DND-41 (cell line): ENCODE measurements at regions not wholly inside any gene's neighbourhood (a gene's known extent, or its start where the extent isn't known, plus 50 kb on each side); places are given as distances from the start of the nearest gene placed in this dataset.

Experiments used
- ATAC-seq: fragments of 200-7000 bp; cut with Tn5 transposase; 3 replicates; pipeline ENCODE4 v1.9.1; 2021; ENCODE audit warnings: low read depth; ENCODE audit not compliant: insufficient read depth
- DNase-seq: peaks from one replicate; pipeline ENCODE4 v3.0.0-alpha.2; 2020
- H2AFZ ChIP-seq: 2 replicates; pipeline ENCODE4 v1.6.0; 2012; ENCODE audit warnings: low read depth, low read length
- H3K27ac ChIP-seq: 2 replicates; pipeline ENCODE4 v1.5.1; 2012; ENCODE audit warnings: low read length, inconsistent platforms
- H3K27me3 ChIP-seq: fragments of 200-600 bp; sonication (generic); 2 replicates; pipeline ENCODE4 v1.6.0; 2012; ENCODE audit warnings: low read length, mild to moderate bottlenecking, inconsistent platforms; ENCODE audit not compliant: insufficient read depth, poor library complexity
- H3K36me3 ChIP-seq: 2 replicates; pipeline ENCODE4 v1.5.1; 2012; ENCODE audit warnings: low read length, inconsistent platforms; ENCODE audit not compliant: insufficient read depth
- H3K4me1 ChIP-seq: 2 replicates; pipeline ENCODE4 v1.5.1; 2012; ENCODE audit warnings: mild to moderate bottlenecking, low read length; ENCODE audit not compliant: insufficient read depth
- H3K4me2 ChIP-seq: 2 replicates; pipeline ENCODE4 v1.6.0; 2012; ENCODE audit warnings: mild to moderate bottlenecking, moderate library complexity, low read length, inconsistent platforms; ENCODE audit not compliant: insufficient read depth
- H3K4me3 ChIP-seq, 2 experiments: fragments of 200-600 bp in 1 of 2; shearing (Covaris generic) in 1 of 2; 2 replicates each; pipeline ENCODE4 v1.5.1; 2012 to 2016; ENCODE audit warnings: inconsistent platforms in 2 of 2, low read length in 2 of 2, mild to moderate bottlenecking in 2 of 2, low read depth in 1 of 2, moderate library complexity in 1 of 2
- H3K79me2 ChIP-seq: 2 replicates; pipeline ENCODE4 v1.6.0; 2012; ENCODE audit warnings: low read length, inconsistent platforms; ENCODE audit not compliant: insufficient read depth
- H3K9ac ChIP-seq: 2 replicates; pipeline ENCODE4 v1.6.0; 2012; ENCODE audit warnings: low read depth, mild to moderate bottlenecking, inconsistent platforms, low read length, moderate library complexity
- H3K9me3 ChIP-seq: 2 replicates; pipeline ENCODE4 v1.5.1; 2012; ENCODE audit warnings: low read length, moderate library complexity, mild to moderate bottlenecking, inconsistent platforms; ENCODE audit not compliant: insufficient read depth, severe bottlenecking
- H4K20me1 ChIP-seq: 2 replicates; pipeline ENCODE4 v1.6.0; 2012; ENCODE audit warnings: low read length; ENCODE audit not compliant: insufficient read depth
- EZH2 ChIP-seq: IDR thresholded peaks from 3 replicates; pipeline ENCODE4 v1.6.1; 2012; ENCODE audit warnings: borderline replicate concordance, low read depth, mild to moderate bottlenecking, moderate library complexity, low read length, inconsistent platforms; ENCODE audit not compliant: severe bottlenecking
- TF ChIP-seq, protein P1 (sequence below): IDR thresholded peaks from 2 replicates; pipeline ENCODE4 v1.5.1; 2012; ENCODE audit warnings: borderline replicate concordance, low read length, moderate library complexity, mild to moderate bottlenecking; ENCODE audit not compliant: poor library complexity, severe bottlenecking; ENCODE audit errors: extremely low read depth

DNA sequence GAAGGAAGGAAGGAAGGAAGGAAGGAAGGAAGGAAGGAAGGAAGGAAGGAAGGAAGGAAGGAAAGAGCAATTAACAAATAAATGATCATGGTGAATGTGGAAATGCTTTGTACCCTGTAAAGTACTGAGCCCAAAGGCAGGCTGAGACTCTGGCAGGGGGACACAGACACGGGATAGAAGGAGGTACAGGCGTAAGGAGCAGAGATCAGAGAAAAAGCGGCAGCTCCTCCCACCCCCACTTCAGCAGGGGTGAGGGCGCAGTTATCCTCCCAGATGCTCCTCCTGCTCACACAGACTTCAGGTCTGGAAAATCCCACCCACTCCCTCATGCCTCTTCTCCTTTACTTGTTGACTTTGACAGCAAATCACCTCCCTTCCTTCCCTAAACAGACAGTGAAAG, 464.5 kb downstream of the MATN1 start:
- Histone ChIP-seq H2AFZ (no peak overlapping the region), H3K27me3 (peaks cover 6% of the 10 kb centered on the region), H3K9ac (no peak overlapping the region), H3K4me1 (no peaks in the 10 kb centered on the region), H3K27ac (no peak overlapping the region), H3K36me3 (no peaks in the 10 kb centered on the region), H3K4me2 (no peak overlapping the region), H3K9me3 (no peaks in the 10 kb centered on the region), H3K4me3 (no peak overlapping the region), H3K79me2 (no peaks in the 10 kb centered on the region), H4K20me1 (no peaks in the 10 kb centered on the region)
- ATAC-seq (no peak), DNase-seq (no peak)
- TF ChIP-seq, protein P1, sequence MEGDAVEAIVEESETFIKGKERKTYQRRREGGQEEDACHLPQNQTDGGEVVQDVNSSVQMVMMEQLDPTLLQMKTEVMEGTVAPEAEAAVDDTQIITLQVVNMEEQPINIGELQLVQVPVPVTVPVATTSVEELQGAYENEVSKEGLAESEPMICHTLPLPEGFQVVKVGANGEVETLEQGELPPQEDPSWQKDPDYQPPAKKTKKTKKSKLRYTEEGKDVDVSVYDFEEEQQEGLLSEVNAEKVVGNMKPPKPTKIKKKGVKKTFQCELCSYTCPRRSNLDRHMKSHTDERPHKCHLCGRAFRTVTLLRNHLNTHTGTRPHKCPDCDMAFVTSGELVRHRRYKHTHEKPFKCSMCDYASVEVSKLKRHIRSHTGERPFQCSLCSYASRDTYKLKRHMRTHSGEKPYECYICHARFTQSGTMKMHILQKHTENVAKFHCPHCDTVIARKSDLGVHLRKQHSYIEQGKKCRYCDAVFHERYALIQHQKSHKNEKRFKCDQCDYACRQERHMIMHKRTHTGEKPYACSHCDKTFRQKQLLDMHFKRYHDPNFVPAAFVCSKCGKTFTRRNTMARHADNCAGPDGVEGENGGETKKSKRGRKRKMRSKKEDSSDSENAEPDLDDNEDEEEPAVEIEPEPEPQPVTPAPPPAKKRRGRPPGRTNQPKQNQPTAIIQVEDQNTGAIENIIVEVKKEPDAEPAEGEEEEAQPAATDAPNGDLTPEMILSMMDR = no peak
- TF ChIP-seq EZH2 = no peak

DNA sequence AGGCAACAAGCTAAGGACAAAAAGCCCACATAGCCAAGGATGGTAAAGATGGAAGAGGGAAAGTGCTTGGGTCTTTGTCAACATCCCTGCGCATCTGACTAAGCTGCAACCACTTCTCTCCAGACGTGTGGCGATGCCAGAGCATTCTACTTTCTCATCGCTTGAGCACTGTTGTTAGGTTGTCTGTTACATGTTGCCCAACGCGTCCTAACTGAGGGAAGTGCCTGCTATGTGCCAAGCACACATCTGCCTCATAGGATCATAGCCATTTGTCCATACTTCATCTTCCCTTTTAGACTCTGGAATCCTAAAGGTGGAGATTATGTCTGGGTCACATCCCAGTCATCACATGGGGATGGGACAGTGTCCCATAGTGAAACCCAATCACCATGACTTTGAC, 464.9 kb downstream of the MATN1 start:
- Histone ChIP-seq H3K36me3 (no peaks in the 10 kb centered on the region), H3K4me2 (no peak overlapping the region), H3K27ac (no peak overlapping the region), H3K4me3 (no peak overlapping the region), H3K27me3 (peaks cover 10% of the 10 kb centered on the region), H3K9me3 (no peaks in the 10 kb centered on the region), H3K79me2 (no peaks in the 10 kb centered on the region), H3K9ac (no peak overlapping the region), H4K20me1 (no peaks in the 10 kb centered on the region), H3K4me1 (no peaks in the 10 kb centered on the region), H2AFZ (no peak overlapping the region)
- TF ChIP-seq EZH2 = no peak
- ATAC-seq (no peak), DNase-seq (no peak)

DNA sequence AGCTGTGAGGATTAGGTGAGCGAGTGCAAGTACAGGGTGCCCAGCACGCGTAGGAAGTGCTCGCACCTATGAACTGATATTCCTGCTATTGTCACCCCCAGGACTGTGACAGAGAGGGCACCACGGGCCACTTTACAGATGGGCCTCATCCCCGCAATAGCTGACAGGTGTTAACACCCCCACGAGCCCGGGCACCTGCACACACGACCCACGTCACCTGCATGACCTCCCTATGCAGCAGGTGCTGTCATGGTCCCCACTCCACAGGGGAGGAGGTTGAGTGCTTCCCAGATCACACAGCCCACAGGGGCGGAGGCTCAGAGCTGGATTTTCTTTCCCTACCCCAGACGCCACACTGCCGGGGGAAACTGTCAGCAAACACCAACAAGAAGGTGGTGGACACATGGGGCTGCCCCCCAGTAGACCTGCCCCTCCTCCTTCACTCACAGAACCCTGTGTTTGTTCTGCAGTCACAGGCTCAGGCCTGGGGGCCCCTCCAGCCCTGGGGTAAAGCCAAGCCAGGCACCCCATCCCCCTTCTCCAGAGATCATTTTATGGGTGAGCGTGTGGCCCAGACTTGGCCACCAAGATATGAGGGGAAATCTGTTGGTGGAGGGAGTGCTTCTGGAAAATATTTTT, 465.5 kb downstream of the MATN1 start:
- no peaks in the 10 kb centered on the region for H3K9me3 ChIP-seq
- H3K4me2 ChIP-seq = no peak overlapping the region
- H4K20me1 ChIP-seq = no peaks in the 10 kb centered on the region

DNA sequence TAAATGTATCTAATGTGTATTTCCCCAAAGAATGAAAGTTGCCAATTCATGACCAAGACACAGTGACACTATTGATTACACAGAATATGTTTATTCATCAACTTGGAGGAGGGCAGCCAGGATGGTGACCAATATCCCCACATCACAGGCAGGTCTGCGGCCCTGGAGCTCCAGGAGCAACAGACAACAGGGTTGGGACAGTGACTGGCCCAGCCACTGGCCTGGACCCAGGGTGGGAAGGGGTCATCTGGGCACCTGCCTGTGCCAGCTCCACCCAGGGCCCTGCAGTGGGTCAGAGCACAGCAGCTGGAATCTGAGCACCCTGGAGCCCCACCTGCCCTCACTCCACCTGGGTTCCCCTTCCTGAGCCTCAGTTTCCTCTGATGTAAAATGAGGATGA, 466.1 kb downstream of the MATN1 start:
- Histone ChIP-seq H3K4me1 (no peaks in the 10 kb centered on the region), H3K4me2 (no peak overlapping the region), H4K20me1 (no peaks in the 10 kb centered on the region), H3K9me3 (no peaks in the 10 kb centered on the region), H3K27me3 (peaks cover 12% of the 10 kb centered on the region), H3K27ac (no peak overlapping the region), H3K79me2 (no peaks in the 10 kb centered on the region), H3K9ac (no peak overlapping the region), H2AFZ (no peak overlapping the region), H3K4me3 (no peak overlapping the region), H3K36me3 (no peaks in the 10 kb centered on the region)
- TF ChIP-seq, protein P1 = no peak
- TF ChIP-seq EZH2 = no peak
- DNase-seq (no peak), ATAC-seq (no peak)

More for the DNA sequence above, 465.5 kb downstream of the MATN1 start:
- no peak for TF ChIP-seq EZH2
- TF ChIP-seq, protein P1 = no peak
- DNase-seq (no peak), ATAC-seq (no peak)
- H3K4me3 ChIP-seq = no peak overlapping the region
- H3K79me2 ChIP-seq = no peaks in the 10 kb centered on the region
- no peaks in the 10 kb centered on the region for H3K4me1 ChIP-seq
- H3K36me3 ChIP-seq = no peaks in the 10 kb centered on the region
- no peak overlapping the region for H3K9ac ChIP-seq
- peaks cover 12% of the 10 kb centered on the region for H3K27me3 ChIP-seq
- H3K27ac ChIP-seq = no peak overlapping the region
- H2AFZ ChIP-seq = no peak overlapping the region
